ENCODE measurements at regions not wholly inside any gene's neighbourhood (a gene's known extent, or its start where the extent isn't known, plus 50 kb on each side); places are given as distances from the start of the nearest gene placed in this dataset.

DNA sequence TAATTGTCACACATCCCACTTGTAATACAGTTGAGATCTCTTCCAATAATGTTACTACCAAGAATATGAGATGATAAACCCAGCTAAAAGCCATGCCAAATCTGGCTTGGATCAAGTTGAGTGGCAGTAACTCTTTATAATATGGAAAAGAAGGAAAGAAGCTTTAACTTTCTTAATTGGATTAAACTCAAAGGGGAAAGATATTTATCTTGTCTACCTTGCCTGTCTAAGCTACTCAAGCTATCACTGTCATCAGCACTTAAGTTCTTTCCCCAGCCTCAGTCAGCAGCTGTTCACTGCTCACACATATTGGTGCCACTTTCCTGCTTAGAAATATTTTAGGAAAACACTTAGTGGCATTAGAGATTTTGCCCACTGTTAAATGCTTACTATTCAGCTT, 350.7 kb downstream of the IPMK start:
- DNase-seq (no peak), ATAC-seq (no peak)
- intact Hi-C loops (cut with DNase I), result no loop called here
- Histone ChIP-seq H3K4me1 (no peaks in the 10 kb centered on the region), H3K36me3 (ENCODE audit: insufficient read depth in 1 of 2, low read depth in 1 of 2) (no peaks in the 10 kb centered on the region), H3K27ac (no peak overlapping the region), H3K9me3 (no peaks in the 10 kb centered on the region), H3K4me3 (no peak overlapping the region), H3K27me3 (ENCODE audit: insufficient read depth in 3 of 3, low read length in 2 of 3) (no peaks in the 10 kb centered on the region)
- no peak for TF ChIP-seq CTCF (IDR thresholded peaks at IDR 0.05)

DNA sequence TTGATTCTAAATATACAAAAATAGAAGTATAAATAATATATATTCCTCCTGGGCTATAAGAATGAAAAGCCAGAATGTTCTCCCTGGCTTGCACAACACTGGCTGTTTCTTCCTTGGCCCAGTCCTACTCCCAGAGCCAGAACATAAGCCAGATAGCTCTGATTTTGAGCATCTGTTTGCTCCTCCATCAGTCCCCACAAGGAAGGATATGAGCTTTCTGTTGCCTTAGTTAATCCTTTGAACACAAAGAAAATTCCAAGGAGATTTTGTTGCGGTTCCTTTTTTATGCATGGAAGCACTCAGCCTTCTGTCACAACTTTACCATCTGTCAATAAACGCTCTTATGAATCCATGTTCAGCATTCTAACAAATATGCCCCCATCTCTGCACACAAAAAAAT, 361.8 kb downstream of the IPMK start:
- intact Hi-C loops (cut with DNase I), result no loop called here
- no peak for ATAC-seq

GRCh38 chr10:57905010-57905409, 362.7 kb downstream of the IPMK start:
- ATAC-seq, result no peak
- no peak for TF ChIP-seq CTCF (IDR thresholded peaks at IDR 0.05)

More for the DNA sequence above, 361.8 kb downstream of the IPMK start:
- H3K36me3 ChIP-seq (ENCODE audit: insufficient read depth in 1 of 2, low read depth in 1 of 2), result no peaks in the 10 kb centered on the region
- H3K4me1 ChIP-seq, result no peaks in the 10 kb centered on the region
- DNase-seq, result no peak
- WGBS, 3 donors, result 49 to 56% (median 55%) methylated on average over 2 of the region's 2 CpGs
- H3K27me3 ChIP-seq (ENCODE audit: insufficient read depth in 3 of 3, low read length in 2 of 3), result no peaks in the 10 kb centered on the region
- no peaks in the 10 kb centered on the region for H3K9me3 ChIP-seq
- no peak for TF ChIP-seq CTCF (IDR thresholded peaks at IDR 0.05)
- H3K4me3 ChIP-seq, result no peak overlapping the region
- H3K27ac ChIP-seq, result no peak overlapping the region

GRCh38 chr10:57898231-57898630, 369.5 kb downstream of the IPMK start:
- Histone ChIP-seq H3K4me3 (no peak overlapping the region), H3K9me3 (no peaks in the 10 kb centered on the region), H3K27me3 (ENCODE audit: insufficient read depth in 3 of 3, low read length in 2 of 3) (no peaks in the 10 kb centered on the region), H3K27ac (no peak overlapping the region), H3K36me3 (ENCODE audit: insufficient read depth in 1 of 2, low read depth in 1 of 2) (no peaks in the 10 kb centered on the region), H3K4me1 (no peaks in the 10 kb centered on the region)
- TF ChIP-seq CTCF (IDR thresholded peaks at IDR 0.05), result no peak
- intact Hi-C loops (cut with DNase I), result no loop called here
- WGBS, 3 donors, result 72% methylated on average over 4 of the region's 4 CpGs
- DNase-seq (no peak), ATAC-seq (no peak)

More at GRCh38 chr10:57905010-57905409, 362.7 kb downstream of the IPMK start:
- no peaks in the 10 kb centered on the region for H3K9me3 ChIP-seq
- WGBS, 3 donors, result 30 to 45% (median 40%) methylated on average over 2 of the region's 2 CpGs
- no peaks in the 10 kb centered on the region for H3K4me1 ChIP-seq
- H3K36me3 ChIP-seq (ENCODE audit: insufficient read depth in 1 of 2, low read depth in 1 of 2), result no peaks in the 10 kb centered on the region
- intact Hi-C loops (cut with DNase I), result no loop called here
- no peaks in the 10 kb centered on the region for H3K27me3 ChIP-seq (ENCODE audit: insufficient read depth in 3 of 3, low read length in 2 of 3)
- no peak overlapping the region for H3K27ac ChIP-seq
- H3K4me3 ChIP-seq, result no peak overlapping the region
- DNase-seq, result no peak

DNA sequence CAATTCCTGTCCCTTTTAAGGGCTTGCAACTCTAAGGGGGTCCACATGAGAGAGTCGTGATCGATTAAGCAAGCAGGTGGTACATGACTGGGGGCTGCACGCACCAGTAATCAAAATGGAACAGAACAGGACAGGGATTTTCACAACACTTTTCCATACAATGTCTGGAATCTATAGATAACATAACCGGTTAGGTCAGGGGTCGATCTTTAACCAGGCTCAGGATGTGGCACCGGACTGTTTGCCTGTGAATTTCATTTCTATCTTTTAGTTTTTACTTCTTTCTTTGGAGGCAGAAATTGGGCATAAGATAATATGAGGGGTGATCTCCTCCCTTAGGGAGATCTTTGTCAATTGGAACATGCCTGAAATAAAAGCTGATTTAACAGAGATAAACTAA, 370.1 kb downstream of the IPMK start:
- Histone ChIP-seq H3K27ac (no peak overlapping the region), H3K36me3 (ENCODE audit: insufficient read depth in 1 of 2, low read depth in 1 of 2) (no peaks in the 10 kb centered on the region), H3K27me3 (ENCODE audit: insufficient read depth in 3 of 3, low read length in 2 of 3) (no peaks in the 10 kb centered on the region), H3K4me3 (no peak overlapping the region), H3K4me1 (no peaks in the 10 kb centered on the region), H3K9me3 (no peaks in the 10 kb centered on the region)
- 89 to 93% (median 92%) methylated on average over 6 of the region's 6 CpGs for WGBS, 3 donors
- intact Hi-C loops (cut with DNase I), result no loop called here
- no peak for TF ChIP-seq CTCF (IDR thresholded peaks at IDR 0.05)
- DNase-seq (no peak), ATAC-seq (no peak)
